IMR-90 (cell line): ENCODE measurements at regions not wholly inside any gene's neighbourhood (a gene's known extent, or its start where the extent isn't known, plus 50 kb on each side); places are given as distances from the start of the nearest gene placed in this dataset.

Experiments used
- ATAC-seq: fragments of 200-7000 bp; cut with Tn5 transposase; 2 replicates; pipeline ENCODE4 v1.9.1; 2020; ENCODE audit warnings: low read depth, mild to moderate bottlenecking, moderate library complexity
- BruUV-seq: library from RNA; stranded (reverse); fragments of 400-500 nt; replicated peaks from 2 replicates; lab custom pipeline; 2021; lab: Mats Ljungman, UMichigan
- CTCF ChIA-PET: fragments of 300-600 bp; formaldehyde crosslinking; extraction: SDS; loops from one replicate; lab custom pipeline; 2021; ENCODE audit warnings: antibody characterized with exemption; lab: Yijun Ruan, JAX
- POLR2A ChIA-PET: fragments of 300-600 bp; sonication (Branson Sonifier 250); formaldehyde crosslinking; loops from one replicate; lab custom pipeline; 2022; ENCODE audit warnings: antibody characterized with exemption; ENCODE audit not compliant: unreplicated experiment; lab: Charles Lee
- DNase-seq: peaks from one replicate; pipeline ENCODE4 v3.0.0; 2013
- H2AFZ ChIP-seq: replicated peaks from 2 replicates; pipeline ENCODE3; 2013; ENCODE audit warnings: low read length, mild to moderate bottlenecking; ENCODE audit not compliant: poor library complexity
- H2AK5ac ChIP-seq: 2 replicates; pipeline ENCODE4 v1.6.1; 2013; ENCODE audit warnings: low read depth, low read length, inconsistent platforms
- H2AK9ac ChIP-seq: replicated peaks from 2 replicates; pipeline ENCODE3; 2013; ENCODE audit warnings: mild to moderate bottlenecking, low read depth, low read length, moderate library complexity; ENCODE audit not compliant: poor library complexity
- H2BK120ac ChIP-seq: 2 replicates; pipeline ENCODE4 v1.6.1; 2013; ENCODE audit warnings: low read depth, low read length, inconsistent platforms
- H2BK15ac ChIP-seq: 3 replicates; pipeline ENCODE4 v1.6.1; 2013; ENCODE audit warnings: low read depth, low read length, inconsistent platforms
- H2BK20ac ChIP-seq: 2 replicates; pipeline ENCODE4 v1.6.1; 2013; ENCODE audit warnings: low read depth, mild to moderate bottlenecking, inconsistent platforms, low read length, moderate library complexity
- H2BK5ac ChIP-seq: 2 replicates; pipeline ENCODE4 v1.6.1; 2013; ENCODE audit warnings: mild to moderate bottlenecking, low read depth, low read length, inconsistent platforms; ENCODE audit not compliant: poor library complexity, severe bottlenecking
- H3K14ac ChIP-seq: replicated peaks from 2 replicates; pipeline ENCODE4 v1.6.1; 2013; ENCODE audit warnings: low read depth, low read length, inconsistent platforms
- H3K18ac ChIP-seq: 2 replicates; pipeline ENCODE4 v1.6.1; 2013; ENCODE audit warnings: low read depth, low read length, control low read depth
- H3K23ac ChIP-seq: 2 replicates; pipeline ENCODE4 v1.6.1; 2013; ENCODE audit warnings: low read depth, low read length, inconsistent platforms
- H3K27ac ChIP-seq: 2 replicates; pipeline ENCODE4 v1.5.1; 2013; ENCODE audit warnings: mild to moderate bottlenecking, control low read depth, low read length; ENCODE audit not compliant: insufficient read depth
- H3K27me3 ChIP-seq: 2 replicates; pipeline ENCODE4 v1.6.1; 2013; ENCODE audit warnings: low read length; ENCODE audit not compliant: control insufficient read depth, insufficient read depth
- H3K36me3 ChIP-seq: 2 replicates; pipeline ENCODE4 v1.6.1; 2013; ENCODE audit warnings: low read length, mixed read lengths; ENCODE audit not compliant: control insufficient read depth, insufficient read depth
- H3K4ac ChIP-seq: 2 replicates; pipeline ENCODE4 v1.6.1; 2013; ENCODE audit warnings: low read depth, low read length, inconsistent platforms
- H3K4me1 ChIP-seq: 2 replicates; pipeline ENCODE4 v1.6.1; 2013; ENCODE audit warnings: low read length, mixed read lengths; ENCODE audit not compliant: control insufficient read depth, insufficient read depth
- H3K4me2 ChIP-seq: 2 replicates; pipeline ENCODE4 v1.6.1; 2013; ENCODE audit warnings: low read depth, mild to moderate bottlenecking, control low read depth, low read length, moderate library complexity
- H3K4me3 ChIP-seq: 2 replicates; pipeline ENCODE4 v1.5.1; 2013; ENCODE audit warnings: low read depth, mild to moderate bottlenecking, control low read depth, low read length, moderate library complexity; ENCODE audit not compliant: insufficient read depth
- H3K56ac ChIP-seq: 2 replicates; pipeline ENCODE4 v1.6.1; 2013; ENCODE audit warnings: low read length, inconsistent platforms; ENCODE audit not compliant: insufficient read depth; ENCODE audit errors: extremely low read depth
- H3K79me1 ChIP-seq, 2 experiments: 2 replicates each; pipeline ENCODE4 v1.6.1; 2013; ENCODE audit warnings: low read length in 2 of 2, inconsistent platforms in 1 of 2, low read depth in 1 of 2
- H3K9ac ChIP-seq: 2 replicates; pipeline ENCODE4 v1.6.1; 2013; ENCODE audit warnings: low read depth, low read length, control low read depth
- H3K9me1 ChIP-seq: 2 replicates; pipeline ENCODE4 v1.6.1; 2013; ENCODE audit warnings: low read length, inconsistent platforms; ENCODE audit not compliant: insufficient read depth
- H3K9me3 ChIP-seq: 2 replicates; pipeline ENCODE4 v1.6.1; 2013; ENCODE audit warnings: low read length; ENCODE audit not compliant: control insufficient read depth, insufficient read depth
- H4K20me1 ChIP-seq: 2 replicates; pipeline ENCODE4 v1.6.1; 2013; ENCODE audit warnings: low read length, inconsistent platforms; ENCODE audit not compliant: insufficient read depth
- H4K5ac ChIP-seq: 2 replicates; pipeline ENCODE4 v1.6.1; 2013; ENCODE audit warnings: mild to moderate bottlenecking, low read depth, low read length, control low read depth
- H4K8ac ChIP-seq, 2 experiments: 2 replicates each; pipeline ENCODE4 v1.6.1; 2013; ENCODE audit warnings: low read depth in 2 of 2, low read length in 2 of 2, control low read depth in 1 of 2, inconsistent platforms in 1 of 2
- H4K91ac ChIP-seq: 2 replicates; pipeline ENCODE4 v1.6.1; 2013; ENCODE audit warnings: low read depth, low read length, inconsistent platforms; ENCODE audit not compliant: insufficient read depth
- BHLHE40 ChIP-seq: fragments of 150-350 bp; IDR thresholded peaks from 2 replicates; pipeline ENCODE4 v1.6.1; 2016; ENCODE audit warnings: mild to moderate bottlenecking, low read depth, low read length
- CEBPB ChIP-seq: IDR thresholded peaks from 2 replicates; pipeline ENCODE4 v1.6.1; 2012; ENCODE audit warnings: low read depth, low read length, improper control_type of control experiment
- CHD1 ChIP-seq: IDR thresholded peaks from 2 replicates; pipeline ENCODE4 v1.6.1; 2012; ENCODE audit warnings: low read depth, low read length, improper control_type of control experiment
- ELK1 ChIP-seq: fragments of 150-350 bp; IDR thresholded peaks from 2 replicates; pipeline ENCODE4 v1.6.1; 2016; ENCODE audit warnings: low read depth, mild to moderate bottlenecking, low read length, moderate library complexity, borderline replicate concordance
- FOS ChIP-seq: fragments of 150-350 bp; IDR thresholded peaks from 2 replicates; pipeline ENCODE4 v1.6.1; 2016; ENCODE audit warnings: low read depth, low read length
- MAFK ChIP-seq: IDR thresholded peaks from 2 replicates; pipeline ENCODE4 v1.6.1; 2012; ENCODE audit warnings: low read depth, low read length, improper control_type of control experiment
- MAZ ChIP-seq: IDR thresholded peaks from 2 replicates; pipeline ENCODE4 v1.6.1; 2012; ENCODE audit warnings: low read depth, mild to moderate bottlenecking, low read length, improper control_type of control experiment, moderate library complexity, borderline replicate concordance
- MXI1 ChIP-seq: IDR thresholded peaks from 2 replicates; pipeline ENCODE4 v1.6.1; 2012; ENCODE audit warnings: low read depth, mild to moderate bottlenecking, low read length, moderate library complexity, borderline replicate concordance
- POLR2A ChIP-seq: IDR thresholded peaks from 2 replicates; pipeline ENCODE4 v1.6.1; 2012; ENCODE audit warnings: mild to moderate bottlenecking, low read depth, low read length
- RCOR1 ChIP-seq: IDR thresholded peaks from 2 replicates; pipeline ENCODE4 v1.6.1; 2012; ENCODE audit warnings: mild to moderate bottlenecking, low read length, improper control_type of control experiment; ENCODE audit not compliant: insufficient replicate concordance
- RFX5 ChIP-seq: IDR thresholded peaks from 2 replicates; pipeline ENCODE4 v1.8.0; 2012; ENCODE audit warnings: low read depth, mild to moderate bottlenecking, low read length, moderate library complexity
- SMC3 ChIP-seq: fragments of 150-350 bp; IDR thresholded peaks from 2 replicates; pipeline ENCODE4 v1.6.1; 2016; ENCODE audit warnings: low read depth, mild to moderate bottlenecking, antibody characterized with exemption, low read length, moderate library complexity
- USF2 ChIP-seq: fragments of 150-350 bp; IDR thresholded peaks from 2 replicates; pipeline ENCODE4 v1.6.1; 2017; ENCODE audit warnings: mild to moderate bottlenecking, antibody characterized with exemption, low read length, low read depth
- WGBS, 2 experiments: methylation state at CpG; one replicate each; pipeline versions ENCODE4 v1.1.5 to v1.1.7; 2013; ENCODE audit warnings: missing lambda C conversion rate in 2 of 2; ENCODE audit not compliant: insufficient read length in 1 of 2; ENCODE audit errors: extremely low coverage in 2 of 2; 5-methylcytosine and 5-hydroxymethylcytosine counted together
- dilution Hi-C: fragments of 300-500 bp; cut with HindIII; formaldehyde crosslinking; loops from one replicate; pipeline ENCODE4 v1.14.3; 2018; ENCODE audit warnings: low sequenced_read_pairs; ENCODE audit not compliant: unreplicated experiment
- in situ Hi-C: fragments of 300-500 bp; cut with MboI; formaldehyde crosslinking; loops from 3 replicates; pipeline ENCODE4 v1.14.3; 2019; ENCODE audit warnings: low sequenced_read_pairs, inconsistent platforms, mixed read lengths
- intact Hi-C: fragments of 100-400 bp; cut with micrococcal nuclease; formaldehyde crosslinking; loops from 2 replicates; pipeline ENCODE4 v1.10.0; 2022

GRCh38 chr5:2981035-2981434, 229.6 kb upstream of the IRX2 start:
- H3K14ac ChIP-seq: no peak overlapping the region
- no peak overlapping the region for H3K4ac ChIP-seq
- no peak overlapping the region for H2BK5ac ChIP-seq
- no TSS peak for BruUV-seq
- no peak overlapping the region for H3K27ac ChIP-seq
- peaks cover 31% of the 10 kb centered on the region for H3K9me3 ChIP-seq
- in situ Hi-C loops: no loop called here
- H2AK9ac ChIP-seq: no peak overlapping the region
- H2AK5ac ChIP-seq: no peak overlapping the region
- no peak overlapping the region for H3K4me3 ChIP-seq
- DNase-seq: no peak
- H3K36me3 ChIP-seq: no peaks in the 10 kb centered on the region
- no peak overlapping the region for H2BK120ac ChIP-seq
- no peak overlapping the region for H3K23ac ChIP-seq
- H2BK20ac ChIP-seq: no peak overlapping the region
- no peaks in the 10 kb centered on the region for H4K20me1 ChIP-seq
- no peaks in the 10 kb centered on the region for H3K79me1 ChIP-seq
- POLR2A ChIA-PET: no interaction called here
- no peaks in the 10 kb centered on the region for H3K27me3 ChIP-seq
- no peak overlapping the region for H3K4me2 ChIP-seq
- H3K4me1 ChIP-seq: no peaks in the 10 kb centered on the region
- no peak overlapping the region for H2BK15ac ChIP-seq
- CTCF ChIA-PET: no interaction called here
- no peak overlapping the region for H3K18ac ChIP-seq
- H3K9ac ChIP-seq: no peak overlapping the region
- dilution Hi-C loops: no loop called here
- peak overlapping the region; percentile 21 for H2AFZ ChIP-seq
- ATAC-seq: no peak
- TF ChIP-seq POLR2A (no peak), USF2 (no peak), MXI1 (no peak), MAFK (no peak), BHLHE40 (no peak), RFX5 (no peak), ELK1 (no peak), MAZ (no peak), RCOR1 (no peak), CHD1 (no peak), SMC3 (no peak), CEBPB (no peak), FOS (no peak)
- no peak overlapping the region for H4K8ac ChIP-seq
- no peak overlapping the region for H3K56ac ChIP-seq
- intact Hi-C loops: no loop called here
- no peaks in the 10 kb centered on the region for H3K9me1 ChIP-seq
- no peak overlapping the region for H4K91ac ChIP-seq
- no peak overlapping the region for H4K5ac ChIP-seq
- no CpG with 5 or more reads among the region's 9 CpGs for WGBS, 2 experiments
